ENCODE measurements at regions not wholly inside any gene's neighbourhood (a gene's known extent, or its start where the extent isn't known, plus 50 kb on each side); places are given as distances from the start of the nearest gene placed in this dataset.

DNA sequence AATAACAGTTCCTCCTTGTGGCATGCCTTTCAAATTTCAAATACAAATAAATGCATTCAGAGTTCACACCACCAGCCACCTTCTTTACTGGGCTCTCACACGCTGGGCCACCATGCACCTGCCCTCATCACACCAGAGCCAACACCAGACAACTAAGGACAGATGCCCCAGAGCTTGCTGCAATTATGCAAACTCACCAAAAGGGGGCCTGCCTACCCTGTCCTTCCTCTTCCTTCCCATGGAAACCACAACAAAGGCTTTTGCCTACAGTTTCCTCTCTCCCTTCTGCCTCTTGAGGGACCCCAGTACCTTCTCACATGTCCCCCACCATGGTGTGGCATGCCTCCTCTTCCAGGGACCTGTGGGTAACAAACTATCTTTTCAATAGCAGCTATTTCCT is 1333.9 kb upstream of the TENM3 start:
- no peak for DNase-seq

DNA sequence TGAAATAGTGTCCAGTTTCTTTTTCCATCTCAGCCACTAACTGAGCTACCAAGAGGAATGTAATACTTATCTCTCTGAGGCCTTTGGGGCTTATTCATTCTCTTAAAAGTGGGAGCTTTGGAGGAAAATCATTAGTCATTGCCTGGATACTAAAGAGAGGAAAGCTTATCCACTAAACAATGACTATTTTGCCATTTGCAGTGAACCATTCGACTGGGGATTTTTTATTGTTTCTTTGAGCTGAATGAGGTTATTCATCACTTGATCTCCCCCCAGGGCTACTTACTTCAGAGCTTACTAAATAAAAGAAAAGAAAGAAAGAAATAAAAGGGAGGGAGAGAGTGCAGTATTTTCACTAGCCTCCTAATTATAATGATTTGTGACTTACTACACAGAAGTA is 1329.5 kb upstream of the TENM3 start:
- DNase-seq = no peak

DNA sequence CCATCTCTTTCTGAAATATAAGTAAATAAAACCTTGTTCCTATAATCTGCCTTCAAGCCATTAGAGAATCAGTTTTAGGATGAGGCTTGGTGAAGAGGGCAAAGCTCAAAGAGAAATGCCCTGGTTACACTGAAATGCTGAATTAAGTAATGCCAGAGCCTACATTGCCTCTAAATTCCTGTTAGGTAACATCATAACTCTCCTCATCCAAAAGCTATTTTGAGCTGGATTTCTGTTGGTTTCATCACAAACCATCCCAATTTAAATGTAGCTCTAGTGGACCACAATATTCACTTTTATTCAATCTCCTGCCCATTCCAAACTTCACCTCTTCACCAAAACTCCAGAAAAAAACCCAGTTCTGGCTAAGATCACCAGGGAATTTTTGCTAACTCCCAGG is 1319.7 kb upstream of the TENM3 start:
- no peak for DNase-seq

DNA sequence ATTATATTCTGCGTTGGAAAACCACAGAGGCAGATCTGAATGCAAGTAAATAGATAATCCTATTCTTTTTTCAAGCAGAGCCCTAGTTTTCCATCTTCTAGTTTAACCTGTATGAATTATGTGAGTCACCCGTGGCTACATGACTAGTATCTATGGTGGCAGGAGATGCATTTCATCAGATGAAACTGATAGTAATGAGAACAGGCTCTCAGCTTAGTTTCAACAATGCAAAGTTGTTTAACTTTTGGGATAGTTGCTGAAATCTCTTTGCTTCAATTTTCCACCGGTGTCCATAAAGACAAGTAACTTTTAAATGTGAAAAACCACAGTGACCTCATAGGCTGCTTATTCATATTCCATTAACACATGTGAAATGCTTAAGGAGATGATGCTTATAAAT is 1317.4 kb upstream of the TENM3 start:
- DNase-seq = no peak

DNA sequence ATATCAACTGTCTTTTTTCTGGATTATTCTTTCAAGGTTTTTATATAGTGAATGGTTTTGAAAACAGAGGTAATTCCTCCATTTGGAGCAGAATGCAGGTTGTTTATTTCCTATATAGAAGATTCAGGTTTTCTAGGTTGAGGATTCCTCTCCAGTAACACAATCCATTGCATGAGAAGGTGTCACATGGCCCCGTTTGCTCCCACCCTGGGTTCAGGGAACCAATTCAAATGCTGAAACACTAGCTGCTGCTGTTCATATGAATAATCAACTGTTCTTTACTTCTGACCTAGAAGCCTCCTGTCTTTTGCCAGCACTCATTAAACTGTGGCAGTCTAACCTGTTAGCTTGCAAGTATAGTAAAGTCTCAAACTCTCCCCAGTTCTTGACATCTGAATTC is 1316.9 kb upstream of the TENM3 start:
- no peak for DNase-seq

DNA sequence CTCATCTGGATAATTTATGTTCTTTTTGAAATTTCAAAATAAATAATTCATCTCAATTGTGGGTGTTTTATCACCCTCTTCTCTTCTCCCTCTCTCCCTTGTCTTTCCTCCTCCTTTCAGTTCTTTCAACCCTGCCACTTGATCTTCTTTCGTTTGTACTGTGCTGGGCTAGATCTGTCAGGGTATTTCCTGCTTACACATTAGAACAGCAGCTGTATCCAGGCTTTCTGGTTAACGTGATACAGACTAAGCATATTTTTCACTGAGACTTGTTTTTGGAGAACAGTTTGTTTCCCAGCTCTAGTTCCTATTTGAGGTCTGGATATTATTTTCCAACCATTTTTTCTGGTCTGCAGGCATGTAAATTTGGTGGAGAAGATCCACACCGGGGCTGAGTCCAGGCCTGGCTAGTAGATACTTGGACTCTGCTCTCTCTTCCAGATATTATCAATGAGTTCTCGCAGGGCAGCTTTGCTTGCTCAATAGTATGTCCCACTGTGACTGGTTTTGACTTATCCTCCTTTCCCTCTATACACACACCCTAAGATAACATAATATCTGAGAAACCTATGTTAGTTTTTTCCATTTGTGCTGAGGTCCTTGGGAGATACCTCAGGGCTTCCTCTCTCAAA is 1310.7 kb upstream of the TENM3 start:
- no peak for DNase-seq

DNA sequence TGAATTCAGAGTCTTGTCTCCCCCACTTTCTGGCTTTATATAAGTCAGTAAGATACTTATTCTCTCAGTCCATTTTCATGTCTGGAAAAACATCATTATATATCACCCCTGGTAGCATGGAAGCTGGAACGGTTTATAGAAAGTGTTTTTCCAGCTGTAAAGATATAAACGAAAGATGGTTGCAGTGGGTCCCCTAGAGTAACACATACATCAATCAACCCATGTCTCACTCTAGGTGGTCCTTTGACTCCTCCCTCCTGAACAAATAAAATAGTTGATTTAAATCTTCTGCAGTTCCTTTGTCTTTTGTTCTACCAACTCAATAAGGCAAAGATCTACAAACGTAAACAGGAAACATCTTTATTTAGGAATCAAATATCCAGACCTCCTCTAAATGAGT is 1306.1 kb upstream of the TENM3 start:
- no peak for DNase-seq

DNA sequence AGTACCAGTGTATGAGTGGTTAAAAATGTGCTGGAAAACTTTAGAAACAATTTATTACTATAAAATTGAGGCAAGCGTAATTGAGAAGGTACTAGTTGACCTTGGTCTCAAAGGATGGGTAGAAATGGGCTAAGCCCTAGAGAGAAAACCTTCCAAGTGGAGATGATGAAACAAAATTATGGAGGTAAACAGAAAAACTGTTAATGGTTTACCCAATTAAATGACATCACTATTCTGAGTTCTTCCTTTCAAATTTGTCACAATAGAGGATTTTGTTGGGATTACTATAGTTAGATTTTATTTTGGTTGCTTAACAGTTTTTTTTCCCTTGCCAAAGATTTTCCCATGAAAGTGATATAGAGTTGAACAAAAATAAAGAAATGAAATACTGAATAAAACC is 1302.5 kb upstream of the TENM3 start:
- DNase-seq = no peak

DNA sequence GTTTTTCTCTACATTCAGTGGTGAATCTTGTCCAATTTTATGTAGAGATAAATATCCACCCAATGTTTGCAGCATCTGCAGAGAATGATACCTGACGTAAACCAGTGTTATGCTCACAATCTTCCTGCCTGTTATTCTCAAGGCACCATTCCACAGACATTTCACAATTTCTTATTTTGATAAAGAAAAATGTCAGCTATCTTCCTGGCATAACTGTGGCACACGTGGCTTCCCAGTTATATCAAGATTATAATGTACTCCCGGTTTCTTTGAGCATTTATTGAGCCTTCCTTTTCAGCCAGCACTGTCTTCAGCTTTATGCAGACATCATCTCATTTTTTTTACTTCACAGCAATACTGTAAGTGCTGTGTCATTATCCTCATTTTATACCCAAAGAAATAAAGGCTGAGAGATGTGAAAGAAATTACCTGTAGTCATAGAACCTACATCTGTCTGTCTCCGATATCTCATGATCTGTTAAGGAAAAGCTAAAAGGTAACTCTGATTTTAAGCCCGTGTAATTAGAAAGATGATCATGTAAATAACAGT is 1300.8 kb upstream of the TENM3 start:
- DNase-seq = no peak

DNA sequence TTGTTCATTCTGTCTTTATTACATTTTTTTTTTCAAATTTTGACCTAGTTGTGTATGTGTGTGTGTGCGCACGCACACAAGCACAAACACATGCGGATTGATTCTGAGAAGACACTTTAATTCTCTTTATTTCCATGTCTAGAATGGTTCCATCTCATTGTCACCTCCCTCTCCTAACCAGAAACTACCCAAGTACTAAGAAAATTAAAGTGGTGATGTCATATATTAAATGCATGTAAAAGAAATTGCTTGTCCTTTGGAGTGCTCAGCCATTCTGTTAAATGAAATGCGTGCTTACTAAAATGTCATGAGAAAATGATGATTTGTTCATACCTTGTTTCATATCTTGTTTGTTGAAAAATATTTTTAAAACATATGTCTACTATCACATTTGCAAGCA is 1297.0 kb upstream of the TENM3 start:
- DNase-seq = no peak

DNA sequence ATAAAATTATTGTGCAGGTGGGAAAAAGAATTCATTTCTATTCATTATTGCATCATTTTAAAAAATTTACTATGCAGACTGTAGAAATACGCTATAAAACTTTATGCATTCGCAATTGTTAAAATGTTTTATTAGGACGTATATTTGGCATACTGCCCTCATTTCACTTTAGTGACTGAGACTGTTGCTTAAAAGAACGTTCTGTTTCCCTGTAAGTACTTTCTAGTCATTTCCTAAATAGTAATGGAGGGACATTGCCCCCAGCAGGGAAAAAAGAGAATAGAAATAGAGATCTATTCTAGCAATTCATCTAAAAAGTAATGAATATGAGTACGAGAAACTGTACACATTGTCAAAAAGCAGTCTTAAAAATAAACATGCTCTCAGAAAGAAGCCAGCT is 1295.8 kb upstream of the TENM3 start:
- DNase-seq = peak; percentile 56

DNA sequence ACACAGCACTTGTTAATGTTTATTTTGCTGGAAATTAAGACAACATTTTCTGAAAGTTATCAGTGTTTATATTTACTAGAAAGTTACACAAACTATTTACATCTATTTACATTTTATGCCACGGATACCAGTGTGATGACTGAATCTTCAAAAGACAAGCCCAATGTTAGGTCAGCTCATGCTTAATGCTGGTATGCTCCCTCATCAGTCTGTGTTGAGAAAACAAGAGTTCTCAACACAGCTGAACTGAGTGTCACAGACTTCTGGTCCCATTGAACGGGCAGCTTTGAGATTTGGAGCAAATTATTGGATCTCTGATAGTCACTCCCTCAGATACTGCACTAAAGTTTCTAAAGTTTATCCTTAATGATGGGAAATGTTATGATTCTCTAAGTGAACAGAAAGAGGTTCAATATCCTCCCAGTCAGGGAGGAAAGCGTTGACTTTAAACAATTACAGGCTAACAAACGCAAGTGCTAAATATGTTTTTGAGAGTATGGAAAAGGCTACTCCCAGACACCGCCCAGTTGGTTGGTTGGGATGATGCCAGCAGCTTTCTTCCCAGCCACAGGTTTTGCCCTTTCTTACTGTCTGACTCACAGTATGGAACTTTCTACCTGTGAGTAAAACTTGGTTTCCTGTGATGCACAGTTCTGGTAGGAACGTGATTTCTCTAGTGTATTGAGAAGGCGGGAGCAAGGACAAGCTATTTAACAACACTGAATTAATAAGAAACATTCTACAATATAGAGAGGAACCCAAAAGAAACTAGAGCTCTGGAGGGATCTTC is 1293.6 kb upstream of the TENM3 start:
- DNase-seq = no peak

DNA sequence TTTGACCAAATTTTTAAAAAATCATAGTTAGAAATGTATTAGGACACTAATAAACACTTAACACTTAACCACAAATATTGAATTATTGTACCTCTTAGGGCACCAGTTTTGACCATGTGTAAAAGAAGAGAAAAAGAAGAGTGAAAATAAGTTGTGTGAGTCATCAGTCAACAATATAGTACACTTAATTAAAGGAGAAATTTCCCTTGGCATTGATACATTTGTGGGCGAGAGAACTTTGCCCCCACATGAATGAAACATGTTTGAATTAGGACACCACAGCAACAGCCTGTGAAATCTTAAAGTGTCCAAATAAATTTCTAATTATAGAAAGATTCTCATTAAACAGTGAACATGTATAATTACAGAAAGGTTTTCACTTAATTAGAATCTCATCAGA is 1292.8 kb upstream of the TENM3 start:
- DNase-seq = no peak

DNA sequence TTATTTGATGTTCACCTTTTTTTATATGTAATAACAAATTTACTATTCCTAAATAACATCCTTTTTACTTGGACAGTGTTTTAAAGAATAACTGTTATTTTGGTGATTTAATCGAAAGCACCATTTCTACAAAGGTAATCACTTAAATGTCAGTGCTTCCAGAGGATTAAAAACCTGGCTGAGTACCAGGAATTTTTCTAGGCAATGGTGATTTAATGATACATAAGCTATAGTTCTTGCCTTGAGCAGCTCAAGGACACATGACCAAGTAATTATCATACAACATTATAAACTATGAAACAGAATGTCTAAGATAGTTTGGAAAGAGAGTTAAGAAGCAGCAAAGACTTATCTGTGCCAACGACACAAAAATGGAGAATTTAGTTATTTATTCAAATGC is 1291.9 kb upstream of the TENM3 start:
- no peak for DNase-seq

DNA sequence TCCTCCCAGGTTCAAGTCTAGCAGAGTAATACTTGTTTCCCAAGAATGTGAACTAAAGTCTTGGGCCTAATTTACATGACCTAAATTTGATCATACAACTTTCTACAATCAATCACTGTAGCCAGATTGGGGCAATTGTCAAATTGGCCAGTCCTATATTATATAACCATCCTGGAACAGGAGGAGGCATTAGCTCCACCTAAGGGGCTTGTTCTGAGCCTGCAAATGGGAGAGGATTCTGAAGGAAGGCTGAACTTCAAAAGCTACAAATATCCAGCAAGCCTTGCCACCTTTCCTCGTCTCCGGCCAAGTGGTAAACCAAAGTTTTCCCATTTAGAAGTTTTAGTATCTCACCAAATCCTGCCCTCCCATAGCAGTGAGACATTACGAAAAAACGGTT is 1289.6 kb upstream of the TENM3 start:
- DNase-seq = no peak

DNA sequence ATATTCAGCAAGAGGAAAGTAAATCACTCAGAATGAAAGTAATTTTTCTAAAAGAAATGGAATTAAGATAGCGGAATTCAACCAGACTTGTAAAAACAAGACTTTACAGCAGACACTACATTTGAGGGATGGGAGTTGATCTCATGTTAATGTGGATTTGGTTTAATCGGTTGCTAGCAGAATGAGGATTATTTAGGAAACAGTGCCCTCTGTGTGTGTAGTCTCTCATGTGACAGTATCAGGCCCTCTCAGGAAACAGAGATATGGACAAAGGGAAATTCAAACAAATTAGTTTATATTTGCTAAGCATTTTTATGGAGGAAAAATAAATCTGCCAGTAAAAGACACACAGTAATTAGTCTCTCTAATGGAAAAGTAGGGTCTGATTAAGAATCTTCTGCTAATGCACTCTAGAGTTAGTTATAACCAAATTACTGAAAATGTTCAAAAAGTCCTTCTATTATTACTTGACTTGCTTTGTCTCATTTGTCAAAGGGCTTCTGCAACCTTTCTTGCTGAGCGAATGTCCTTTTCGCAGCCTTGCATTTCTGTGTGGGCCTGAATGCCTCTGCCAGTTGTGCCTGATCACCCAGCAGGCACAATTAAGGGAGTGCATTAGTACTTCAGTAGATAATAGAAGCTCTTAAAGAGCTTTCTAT is 1282.3 kb upstream of the TENM3 start:
- DNase-seq = peak; percentile 68

DNA sequence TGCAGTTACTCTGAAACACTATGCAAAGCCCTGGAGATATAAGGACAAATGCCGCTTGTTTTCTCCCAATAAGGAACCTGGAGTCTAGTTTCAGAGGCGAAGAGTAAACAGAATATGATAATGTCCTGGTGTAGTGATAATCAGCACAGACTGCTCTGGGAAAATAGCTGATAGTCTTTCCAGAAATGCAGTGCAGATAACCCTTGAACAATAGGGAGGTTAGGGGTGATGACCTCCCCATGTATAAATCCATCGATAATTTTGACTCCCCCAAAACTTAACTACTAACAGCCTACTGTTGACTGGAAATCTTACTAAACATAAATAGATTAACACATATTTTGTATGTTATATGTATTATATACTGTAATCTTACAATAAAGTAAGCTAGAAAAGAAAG is 1280.9 kb upstream of the TENM3 start:
- DNase-seq = no peak

DNA sequence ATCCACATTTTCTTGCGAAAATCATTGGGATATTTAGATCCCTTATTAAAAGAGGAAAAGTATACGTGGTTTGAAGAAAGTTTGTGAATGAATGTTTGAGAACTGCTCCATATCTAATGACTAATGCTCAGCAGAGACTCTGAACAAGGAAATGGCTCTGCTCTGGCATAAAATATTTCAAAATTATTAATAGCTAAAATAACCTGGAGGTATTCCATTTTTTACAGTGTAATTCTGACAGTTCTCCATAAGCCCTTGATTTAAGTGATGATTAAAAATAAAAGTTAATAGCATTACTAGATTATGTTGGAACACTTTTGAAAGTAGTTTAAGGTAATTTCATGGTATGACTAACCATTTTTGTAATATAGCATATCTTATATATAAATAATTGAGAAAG is 1276.9 kb upstream of the TENM3 start:
- DNase-seq = no peak

DNA sequence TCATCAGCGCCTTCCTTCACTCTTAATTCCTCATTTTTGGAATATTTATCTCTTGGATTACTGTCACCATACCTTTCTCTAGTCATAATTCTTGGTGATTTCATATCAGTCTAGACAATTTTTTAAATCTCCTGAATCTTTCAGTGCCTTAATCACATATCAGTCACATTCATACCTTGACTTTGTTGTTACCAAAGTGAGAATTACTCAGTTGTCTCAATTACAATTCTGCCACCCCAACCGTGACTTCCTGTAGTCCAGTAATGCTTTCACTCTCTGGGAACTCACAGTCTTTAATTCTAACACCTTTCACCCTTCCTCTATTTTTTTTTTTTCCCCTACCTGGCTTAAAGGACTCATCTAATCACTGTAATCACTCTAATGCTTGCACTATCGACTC is 1275.3 kb upstream of the TENM3 start:
- DNase-seq = no peak

DNA sequence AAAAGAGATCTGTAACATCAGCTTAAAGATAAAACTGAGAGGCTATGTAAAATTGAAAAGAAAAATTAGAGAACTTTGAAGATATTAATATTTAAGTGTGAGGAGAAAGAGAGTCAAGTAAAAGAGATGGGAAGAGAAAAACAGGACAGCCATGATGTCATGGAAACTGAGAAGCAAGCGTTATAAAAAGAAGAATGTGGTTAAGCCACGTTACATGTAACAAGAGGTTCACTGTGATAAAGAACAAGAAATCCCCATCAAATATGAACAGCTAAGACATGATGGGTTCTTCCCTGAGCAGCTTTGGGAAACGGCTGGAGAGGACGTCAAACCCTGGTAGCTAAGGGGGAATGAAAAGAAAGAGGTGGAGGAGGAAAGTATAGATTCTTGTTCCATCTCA is 1269.3 kb upstream of the TENM3 start:
- no peak for DNase-seq

DNA sequence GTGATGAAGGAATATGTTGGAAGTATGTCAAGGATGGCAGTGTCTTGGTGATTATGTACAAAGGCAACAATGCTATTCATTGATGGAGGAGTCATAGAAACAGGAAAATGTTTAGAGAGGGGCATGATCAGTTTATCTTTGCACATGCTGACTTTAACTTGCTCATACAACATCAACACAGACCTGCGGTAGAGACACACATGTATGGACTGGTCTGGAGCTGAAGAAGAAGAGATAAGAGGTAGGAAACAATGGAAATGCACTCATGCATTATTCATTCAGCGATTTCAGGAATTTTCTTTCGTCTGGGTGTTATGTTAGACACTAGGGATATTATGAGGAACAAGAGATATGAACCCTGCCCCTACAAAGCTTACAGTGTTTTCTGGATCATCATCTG is 1252.3 kb upstream of the TENM3 start:
- DNase-seq = no peak

DNA sequence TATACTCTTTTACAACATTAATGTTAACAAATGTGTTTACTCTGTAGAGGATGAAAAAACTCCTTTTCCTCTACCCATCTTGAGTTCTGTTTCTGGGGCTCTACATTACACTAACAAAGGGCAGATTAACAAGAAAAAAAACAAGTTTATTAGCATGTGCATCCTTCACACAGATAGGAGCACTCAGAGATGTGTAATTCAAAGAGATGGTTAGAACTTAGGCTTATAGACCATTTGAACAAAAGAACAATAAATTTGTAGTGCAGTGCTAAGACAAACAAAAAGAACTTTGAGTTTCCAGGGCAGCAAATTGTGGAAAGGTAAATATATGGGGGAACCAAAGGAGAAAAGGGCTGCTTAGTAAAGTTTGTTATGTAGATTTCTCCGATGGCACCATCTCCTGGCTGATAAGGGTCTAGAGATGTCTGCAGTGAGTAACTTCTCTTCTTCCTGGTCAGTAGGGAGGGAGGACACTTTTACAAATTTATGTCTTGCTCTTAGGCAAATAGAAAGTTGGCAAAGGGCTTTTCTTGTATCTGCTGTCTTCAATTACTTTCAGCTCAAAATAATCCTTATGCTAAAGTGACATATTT is 1249.9 kb upstream of the TENM3 start:
- no peak for DNase-seq

DNA sequence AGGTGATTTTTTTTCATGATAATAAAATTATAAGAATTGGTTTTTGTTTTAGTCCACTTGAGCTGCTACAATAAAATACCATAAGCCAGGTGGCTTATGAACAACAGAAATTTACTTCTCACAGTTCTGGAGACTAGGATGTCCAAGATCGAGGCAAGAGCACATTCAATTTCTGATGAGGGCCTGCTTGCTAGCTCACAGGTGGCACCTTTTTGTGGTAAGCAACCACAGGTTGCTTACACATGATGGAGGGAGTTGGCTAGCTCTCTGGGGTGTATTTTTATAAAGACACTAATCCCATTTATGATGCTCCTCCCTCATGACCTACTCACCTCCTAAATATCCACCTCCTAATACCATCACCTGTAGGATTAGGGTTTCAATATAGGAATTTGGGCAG is 1248.5 kb upstream of the TENM3 start:
- no peak for DNase-seq

DNA sequence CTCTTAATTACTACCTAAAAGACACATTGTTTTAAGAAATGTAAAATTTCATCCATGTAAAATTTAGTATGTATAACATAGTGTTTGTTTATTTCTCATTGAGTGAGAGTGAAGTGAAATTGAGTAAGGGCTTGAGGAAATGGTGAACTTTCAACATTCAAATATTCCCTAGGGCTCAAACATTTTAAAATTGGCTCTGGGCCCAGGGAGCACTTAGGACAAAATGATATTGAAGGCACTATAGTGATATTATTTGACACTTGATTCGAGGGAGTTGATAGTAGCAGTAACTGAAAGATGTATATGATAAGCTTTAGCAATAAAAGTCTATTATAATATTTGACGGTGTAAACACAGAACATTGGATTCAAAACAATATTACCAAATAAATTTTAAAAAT is 1244.0 kb upstream of the TENM3 start:
- peak; percentile 19 for DNase-seq
